ENCODE measurements at regions not wholly inside any gene's neighbourhood (a gene's known extent, or its start where the extent isn't known, plus 50 kb on each side); places are given as distances from the start of the nearest gene placed in this dataset.

DNA sequence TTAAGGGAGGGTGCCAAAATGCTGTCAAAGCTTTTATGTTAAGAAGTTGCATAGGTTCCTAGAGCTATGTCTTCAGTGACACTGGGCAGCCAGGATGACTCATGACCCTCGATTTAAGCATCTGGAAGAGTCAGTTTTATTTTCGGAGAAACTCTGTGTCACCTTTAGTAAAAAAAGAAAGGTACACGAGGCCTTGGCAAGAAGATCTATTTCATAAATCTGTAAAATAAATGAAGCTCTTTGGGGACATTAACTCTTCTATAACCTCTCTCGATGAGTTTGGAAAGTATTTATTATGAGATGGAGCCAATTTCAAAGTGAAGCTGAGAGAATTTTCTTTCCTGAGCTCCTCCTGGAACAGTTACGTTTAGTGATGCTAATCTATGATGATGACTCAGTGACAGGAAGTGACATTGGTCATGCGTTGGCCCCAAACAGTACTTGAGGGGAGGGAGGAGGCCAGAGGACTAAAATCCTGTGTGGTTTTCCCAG, 156.5 kb downstream of the HLX start:
- no peak for TF ChIP-seq ESRRG (CRISPR knock-in tag; IDR thresholded peaks at IDR 0.05)
- TF ChIP-seq ARNTL (CRISPR knock-in tag; IDR thresholded peaks at IDR 0.05; ENCODE audit: borderline replicate concordance, low read depth): no peak
- no peak for TF ChIP-seq TSHZ2 (CRISPR knock-in tag; IDR thresholded peaks at IDR 0.05)
- TF ChIP-seq RARB (CRISPR knock-in tag; IDR thresholded peaks at IDR 0.05): peak; percentile 57; the same call in 1 of the 2 replicates
- TF ChIP-seq GLIS3 (CRISPR knock-in tag; IDR thresholded peaks at IDR 0.05): no peak
- no peak for TF ChIP-seq BACH2 (CRISPR knock-in tag; IDR thresholded peaks at IDR 0.05; ENCODE audit: borderline replicate concordance)
- TF ChIP-seq ZNF70 (CRISPR knock-in tag; IDR thresholded peaks at IDR 0.05): no peak
- peak; percentile 25; the same call in 1 of the 2 replicates for TF ChIP-seq ZC3H10 (CRISPR knock-in tag; IDR thresholded peaks at IDR 0.05)
- peak; percentile 60 for TF ChIP-seq TOX (CRISPR knock-in tag; IDR thresholded peaks at IDR 0.05; ENCODE audit: borderline replicate concordance)
- peak; percentile 10 for ATAC-seq

GRCh38 chr1:221039616-221040015, 160.4 kb downstream of the HLX start:
- TF ChIP-seq ZNF70 (CRISPR knock-in tag; IDR thresholded peaks at IDR 0.05) (no peak), ZC3H10 (CRISPR knock-in tag; IDR thresholded peaks at IDR 0.05) (peak; percentile 87), ZFP30 (CRISPR knock-in tag; IDR thresholded peaks at IDR 0.05) (no peak), TCF4 (CRISPR knock-in tag; IDR thresholded peaks at IDR 0.05; ENCODE audit: borderline replicate concordance) (no peak; the same call in 1 of the 2 replicates), PPARA (CRISPR knock-in tag; IDR thresholded peaks at IDR 0.05; ENCODE audit: borderline replicate concordance) (no peak)

GRCh38 chr1:221040101-221040500, 160.9 kb downstream of the HLX start:
- TF ChIP-seq PPARA (CRISPR knock-in tag; IDR thresholded peaks at IDR 0.05; ENCODE audit: borderline replicate concordance) (no peak), ZC3H10 (CRISPR knock-in tag; IDR thresholded peaks at IDR 0.05) (no peak), ESRRG (CRISPR knock-in tag; IDR thresholded peaks at IDR 0.05) (no peak), TCF4 (CRISPR knock-in tag; IDR thresholded peaks at IDR 0.05; ENCODE audit: borderline replicate concordance) (no peak), ISL1 (CRISPR knock-in tag; IDR thresholded peaks at IDR 0.05) (no peak), RARB (CRISPR knock-in tag; IDR thresholded peaks at IDR 0.05) (no peak), ARNTL (CRISPR knock-in tag; IDR thresholded peaks at IDR 0.05; ENCODE audit: borderline replicate concordance, low read depth) (no peak), CSDC2 (CRISPR knock-in tag; IDR thresholded peaks at IDR 0.05) (no peak), ZFP3 (CRISPR knock-in tag; IDR thresholded peaks at IDR 0.05) (no peak), TSHZ2 (CRISPR knock-in tag; IDR thresholded peaks at IDR 0.05) (no peak), ZNF565 (CRISPR knock-in tag; conservative IDR thresholded peaks at IDR 0.05; ENCODE audit: low read depth) (no peak), SNAI2 (CRISPR knock-in tag; IDR thresholded peaks at IDR 0.05) (no peak), ZNF70 (CRISPR knock-in tag; IDR thresholded peaks at IDR 0.05) (no peak), TOX (CRISPR knock-in tag; IDR thresholded peaks at IDR 0.05; ENCODE audit: borderline replicate concordance) (no peak), BACH2 (CRISPR knock-in tag; IDR thresholded peaks at IDR 0.05; ENCODE audit: borderline replicate concordance) (no peak), OSR1 (CRISPR knock-in tag; IDR thresholded peaks at IDR 0.05) (no peak)
- TF ChIP-seq, protein P1, sequence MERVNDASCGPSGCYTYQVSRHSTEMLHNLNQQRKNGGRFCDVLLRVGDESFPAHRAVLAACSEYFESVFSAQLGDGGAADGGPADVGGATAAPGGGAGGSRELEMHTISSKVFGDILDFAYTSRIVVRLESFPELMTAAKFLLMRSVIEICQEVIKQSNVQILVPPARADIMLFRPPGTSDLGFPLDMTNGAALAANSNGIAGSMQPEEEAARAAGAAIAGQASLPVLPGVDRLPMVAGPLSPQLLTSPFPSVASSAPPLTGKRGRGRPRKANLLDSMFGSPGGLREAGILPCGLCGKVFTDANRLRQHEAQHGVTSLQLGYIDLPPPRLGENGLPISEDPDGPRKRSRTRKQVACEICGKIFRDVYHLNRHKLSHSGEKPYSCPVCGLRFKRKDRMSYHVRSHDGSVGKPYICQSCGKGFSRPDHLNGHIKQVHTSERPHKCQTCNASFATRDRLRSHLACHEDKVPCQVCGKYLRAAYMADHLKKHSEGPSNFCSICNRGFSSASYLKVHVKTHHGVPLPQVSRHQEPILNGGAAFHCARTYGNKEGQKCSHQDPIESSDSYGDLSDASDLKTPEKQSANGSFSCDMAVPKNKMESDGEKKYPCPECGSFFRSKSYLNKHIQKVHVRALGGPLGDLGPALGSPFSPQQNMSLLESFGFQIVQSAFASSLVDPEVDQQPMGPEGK (CRISPR knock-in tag; IDR thresholded peaks at IDR 0.05; ENCODE audit: borderline replicate concordance): no peak
- TF ChIP-seq, protein P2, sequence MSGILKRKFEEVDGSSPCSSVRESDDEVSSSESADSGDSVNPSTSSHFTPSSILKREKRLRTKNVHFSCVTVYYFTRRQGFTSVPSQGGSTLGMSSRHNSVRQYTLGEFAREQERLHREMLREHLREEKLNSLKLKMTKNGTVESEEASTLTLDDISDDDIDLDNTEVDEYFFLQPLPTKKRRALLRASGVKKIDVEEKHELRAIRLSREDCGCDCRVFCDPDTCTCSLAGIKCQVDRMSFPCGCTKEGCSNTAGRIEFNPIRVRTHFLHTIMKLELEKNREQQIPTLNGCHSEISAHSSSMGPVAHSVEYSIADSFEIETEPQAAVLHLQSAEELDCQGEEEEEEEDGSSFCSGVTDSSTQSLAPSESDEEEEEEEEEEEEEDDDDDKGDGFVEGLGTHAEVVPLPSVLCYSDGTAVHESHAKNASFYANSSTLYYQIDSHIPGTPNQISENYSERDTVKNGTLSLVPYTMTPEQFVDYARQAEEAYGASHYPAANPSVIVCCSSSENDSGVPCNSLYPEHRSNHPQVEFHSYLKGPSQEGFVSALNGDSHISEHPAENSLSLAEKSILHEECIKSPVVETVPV (CRISPR knock-in tag; IDR thresholded peaks at IDR 0.05): no peak
- no peak for ATAC-seq

More at GRCh38 chr1:221039616-221040015, 160.4 kb downstream of the HLX start:
- peak; percentile 52 for ATAC-seq
